GM12878 (cell line): ENCODE measurements at regions not wholly inside any gene's neighbourhood (a gene's known extent, or its start where the extent isn't known, plus 50 kb on each side); places are given as distances from the start of the nearest gene placed in this dataset.

ENCODE experiments used
- ATAC-seq: fragments of 200-7000 bp; cut with Tn5 transposase; 3 replicates; pipeline ENCODE4 v1.9.1; 2020; ENCODE audit warnings: mild to moderate bottlenecking, moderate library complexity
- BruUV-seq: library from RNA; stranded (reverse); fragments of 400-500 nt; replicated peaks from 2 replicates; lab custom pipeline; 2021; lab: Mats Ljungman, UMichigan
- CTCF ChIA-PET: fragments of 300-600 bp; sonication (Branson Sonifier 250); formaldehyde crosslinking; extraction: SDS; loops from one replicate; lab custom pipeline; 2021; ENCODE audit warnings: inconsistent platforms; lab: Yijun Ruan, JAX
- POLR2A ChIA-PET: fragments of 350-600 bp; formaldehyde crosslinking; extraction: SDS; loops from one replicate; lab custom pipeline; 2021; ENCODE audit warnings: inconsistent platforms; lab: Charles Lee
- RAD21 ChIA-PET: fragments of 300-600 bp; sonication (Branson Sonifier 250); formaldehyde crosslinking; loops from one replicate; lab custom pipeline; 2023; ENCODE audit warnings: antibody characterized with exemption; ENCODE audit not compliant: unreplicated experiment; lab: Charles Lee
- SMC1A ChIA-PET: fragments of 300-600 bp; sonication (Branson Sonifier 250); formaldehyde crosslinking; loops from one replicate; lab custom pipeline; 2023; ENCODE audit not compliant: unreplicated experiment, uncharacterized antibody; lab: Charles Lee
- DNase-seq: peaks from one replicate; pipeline ENCODE4 v3.0.0-alpha.2; 2011; ENCODE audit warnings: low read depth, low spot score
- FAIRE-seq: peaks from 3 replicates; lab custom pipeline; 2011; peaks lifted over from hg19 to GRCh38; lab: Jason Lieb, UNC
- H2AFZ ChIP-seq: 2 replicates; pipeline ENCODE4 v1.6.0; 2011; ENCODE audit warnings: low read depth, low read length, control low read depth; ENCODE audit not compliant: control insufficient read depth
- H3K27ac ChIP-seq: 2 replicates; pipeline ENCODE4 v1.5.1; 2011; ENCODE audit warnings: control low read depth; ENCODE audit not compliant: control insufficient read depth, insufficient read depth
- H3K27me3 ChIP-seq, 2 experiments: replicated peaks in 1 of 2; 2 replicates each; pipeline versions ENCODE4 v1.6.0 to v1.6.1; 2011; ENCODE audit warnings: low read length in 1 of 2; ENCODE audit not compliant: control insufficient read depth in 2 of 2, insufficient read depth in 2 of 2
- H3K36me3 ChIP-seq, 2 experiments: 2 replicates each; pipeline ENCODE4 v1.5.1; 2011; ENCODE audit warnings: low read length in 1 of 2; ENCODE audit not compliant: control insufficient read depth in 2 of 2, insufficient read depth in 2 of 2
- H3K4me1 ChIP-seq: 2 replicates; pipeline ENCODE4 v1.6.1; 2011; ENCODE audit warnings: mild to moderate bottlenecking, low read length, moderate library complexity, mixed read lengths; ENCODE audit not compliant: control insufficient read depth, insufficient read depth
- H3K4me2 ChIP-seq: 2 replicates; pipeline ENCODE4 v1.6.0; 2011; ENCODE audit warnings: control low read depth; ENCODE audit not compliant: control insufficient read depth, insufficient read depth
- H3K4me3 ChIP-seq: fragments of 200-600 bp; sonication (generic); 2 replicates; pipeline ENCODE4 v1.5.1; 2016
- H3K79me2 ChIP-seq: 2 replicates; pipeline ENCODE4 v1.6.0; 2011; ENCODE audit warnings: low read length; ENCODE audit not compliant: control insufficient read depth, insufficient read depth
- H3K9ac ChIP-seq: 2 replicates; pipeline ENCODE4 v1.8.0; 2011; ENCODE audit warnings: low read length, control low read depth, mixed read lengths; ENCODE audit not compliant: control insufficient read depth, insufficient read depth
- H3K9me3 ChIP-seq: replicated peaks from 3 replicates; pipeline ENCODE4 v1.5.1; 2011; ENCODE audit warnings: mild to moderate bottlenecking, low read length; ENCODE audit not compliant: control insufficient read depth, insufficient read depth
- H4K20me1 ChIP-seq: 2 replicates; pipeline ENCODE4 v1.6.0; 2011; ENCODE audit not compliant: control insufficient read depth, insufficient read depth
- IKZF1 ChIP-seq: fragments of 450-650 bp; conservative IDR thresholded peaks from 2 replicates; pipeline ENCODE4 v1.6.1; 2017; ENCODE audit warnings: antibody characterized with exemption, mild to moderate bottlenecking
- IKZF2 ChIP-seq, 2 experiments: fragments of 450-650 bp; IDR thresholded peaks; 2 replicates each; pipeline ENCODE4 v1.6.1; 2017; ENCODE audit warnings: mild to moderate bottlenecking in 2 of 2, moderate library complexity in 2 of 2
- KDM1A ChIP-seq: fragments of 200-600 bp; sonication (generic); IDR thresholded peaks from 2 replicates; pipeline ENCODE4 v1.6.1; 2016; ENCODE audit warnings: borderline replicate concordance
- MEF2A ChIP-seq: IDR thresholded peaks from 2 replicates; pipeline ENCODE4 v1.6.1; 2011; ENCODE audit warnings: low read depth, mild to moderate bottlenecking, low read length, moderate library complexity; ENCODE audit not compliant: insufficient read depth
- MXI1 ChIP-seq: fragments of 150-350 bp; IDR thresholded peaks from 2 replicates; pipeline ENCODE4 v1.6.1; 2011; ENCODE audit warnings: low read depth, mild to moderate bottlenecking, inconsistent platforms, low read length, improper control_type of control experiment
- NFYB ChIP-seq: IDR thresholded peaks from 2 replicates; pipeline ENCODE4 v1.6.1; 2011; ENCODE audit warnings: low read depth, mild to moderate bottlenecking, low read length, improper control_type of control experiment, moderate library complexity; ENCODE audit not compliant: insufficient read depth
- POLR2AphosphoS5 ChIP-seq: IDR thresholded peaks from 2 replicates; pipeline ENCODE4 v1.6.1; 2011; ENCODE audit warnings: mild to moderate bottlenecking, low read length, inconsistent platforms
- RAD21 ChIP-seq: IDR thresholded peaks from 2 replicates; pipeline ENCODE4 v1.6.1; 2011; ENCODE audit warnings: mild to moderate bottlenecking, low read depth, low read length, moderate library complexity; ENCODE audit not compliant: insufficient read depth
- SREBF1 ChIP-seq: IDR thresholded peaks from 2 replicates; pipeline ENCODE4 v1.6.1; 2012; ENCODE audit warnings: mild to moderate bottlenecking, low read length
- WGBS: methylation state at CpG from one replicate; pipeline ENCODE4 v1.1.6; 2016; ENCODE audit warnings: low lambda C conversion rate; ENCODE audit not compliant: insufficient replicate concordance, insufficient coverage; ENCODE audit errors: missing lambda C conversion rate; 5-methylcytosine and 5-hydroxymethylcytosine counted together
- in situ Hi-C: fragments of 300-500 bp; cut with MboI; formaldehyde crosslinking; loops from 9 replicates; pipeline ENCODE4 v1.14.3; 2018; ENCODE audit warnings: mixed read lengths
- intact Hi-C: fragments of 100-400 bp; cut with micrococcal nuclease; formaldehyde crosslinking; loops from one replicate; pipeline ENCODE4 v1.14.2; 2022; ENCODE audit not compliant: unreplicated experiment
- TF ChIP-seq, protein P1 (sequence below): fragments of 150-350 bp; IDR thresholded peaks from 2 replicates; pipeline ENCODE4 v1.6.1; 2014; ENCODE audit warnings: mild to moderate bottlenecking, low read depth, low read length

DNA sequence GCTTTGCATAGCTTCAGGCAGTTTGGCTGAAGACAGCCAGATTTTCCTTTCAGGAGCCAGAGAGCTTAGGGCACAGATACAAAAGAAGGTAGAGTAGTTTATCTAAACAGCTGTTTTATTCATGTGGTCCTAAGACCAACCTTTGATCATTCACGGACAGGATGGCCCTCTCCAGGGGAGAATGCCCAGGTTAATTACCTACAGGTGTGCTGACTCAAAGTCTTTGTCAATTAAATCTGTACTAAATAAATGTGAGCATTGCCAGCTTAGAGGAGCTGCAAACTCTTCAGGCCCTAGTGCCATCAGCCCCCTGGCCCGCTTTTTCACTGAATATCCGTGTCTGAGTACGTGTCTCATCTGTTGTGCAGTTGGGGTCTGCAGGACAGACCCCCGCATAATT lies 554.7 kb downstream of the NUP35 start:
- ChIA-PET RAD21 (no interaction called here), CTCF (no interaction called here), SMC1A (no interaction called here), POLR2A (no interaction called here)
- H3K9ac ChIP-seq: no peak overlapping the region
- H2AFZ ChIP-seq: no peak overlapping the region
- in situ Hi-C loops (no loop called here), intact Hi-C loops (no loop called here)
- FAIRE-seq (no peak), ATAC-seq (no peak), DNase-seq (no peak)
- H3K27me3 ChIP-seq: no peaks in the 10 kb centered on the region
- no peaks in the 10 kb centered on the region for H4K20me1 ChIP-seq
- no peak for TF ChIP-seq NFYB
- no peak for TF ChIP-seq MXI1
- TF ChIP-seq IKZF1: no peak
- TF ChIP-seq KDM1A: no peak
- TF ChIP-seq POLR2AphosphoS5: no peak
- no peak for TF ChIP-seq MEF2A
- TF ChIP-seq IKZF2 (IDR thresholded peaks at IDR 0.05): no peak
- no peak for TF ChIP-seq SREBF1
- TF ChIP-seq, protein P1, sequence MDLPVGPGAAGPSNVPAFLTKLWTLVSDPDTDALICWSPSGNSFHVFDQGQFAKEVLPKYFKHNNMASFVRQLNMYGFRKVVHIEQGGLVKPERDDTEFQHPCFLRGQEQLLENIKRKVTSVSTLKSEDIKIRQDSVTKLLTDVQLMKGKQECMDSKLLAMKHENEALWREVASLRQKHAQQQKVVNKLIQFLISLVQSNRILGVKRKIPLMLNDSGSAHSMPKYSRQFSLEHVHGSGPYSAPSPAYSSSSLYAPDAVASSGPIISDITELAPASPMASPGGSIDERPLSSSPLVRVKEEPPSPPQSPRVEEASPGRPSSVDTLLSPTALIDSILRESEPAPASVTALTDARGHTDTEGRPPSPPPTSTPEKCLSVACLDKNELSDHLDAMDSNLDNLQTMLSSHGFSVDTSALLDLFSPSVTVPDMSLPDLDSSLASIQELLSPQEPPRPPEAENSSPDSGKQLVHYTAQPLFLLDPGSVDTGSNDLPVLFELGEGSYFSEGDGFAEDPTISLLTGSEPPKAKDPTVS: no peak
- no peak for TF ChIP-seq RAD21
- H3K4me2 ChIP-seq: no peak overlapping the region
- H3K79me2 ChIP-seq: no peaks in the 10 kb centered on the region
- BruUV-seq: no TSS peak
- H3K4me1 ChIP-seq: no peaks in the 10 kb centered on the region
- H3K27ac ChIP-seq: no peak overlapping the region
- H3K36me3 ChIP-seq: no peaks in the 10 kb centered on the region
- 17% methylated on average over 5 of the region's 5 CpGs for WGBS
- no peaks in the 10 kb centered on the region for H3K9me3 ChIP-seq
- H3K4me3 ChIP-seq: no peak overlapping the region
